ENCODE measurements at regions not wholly inside any gene's neighbourhood (a gene's known extent, or its start where the extent isn't known, plus 50 kb on each side); places are given as distances from the start of the nearest gene placed in this dataset.

DNA sequence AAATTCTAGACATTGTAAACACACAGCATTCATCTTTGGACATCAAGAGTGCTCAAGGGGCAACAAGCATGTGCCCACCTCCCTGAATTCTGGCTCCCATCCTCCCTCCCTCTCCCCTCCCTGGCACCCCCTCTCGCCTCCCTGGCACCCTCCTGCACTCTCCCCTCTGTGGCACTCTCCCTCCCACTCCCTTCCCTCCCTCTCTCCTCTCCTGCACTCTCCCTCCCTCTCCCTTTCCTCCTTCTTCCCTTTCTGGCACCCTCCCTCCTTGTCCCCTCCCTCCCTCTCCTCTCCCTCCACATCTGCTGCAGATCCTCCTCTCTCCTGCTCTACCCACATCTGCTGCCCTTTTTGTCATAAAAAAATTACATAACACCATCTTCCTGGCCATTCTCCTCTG, 113.0 kb upstream of the SLC22A23 start:
- in situ Hi-C loops (cut with MboI): no loop called here
- H3K79me2 ChIP-seq (ENCODE audit: control insufficient read depth, insufficient read depth, low read length): no peaks in the 10 kb centered on the region
- H3K9me3 ChIP-seq (replicated peaks; ENCODE audit: control insufficient read depth, insufficient read depth, low read length): no peaks in the 10 kb centered on the region
- H4K20me1 ChIP-seq (ENCODE audit: control insufficient read depth, insufficient read depth): no peaks in the 10 kb centered on the region
- H3K27ac ChIP-seq (ENCODE audit: control insufficient read depth, insufficient read depth): no peak overlapping the region
- FAIRE-seq (no peak), DNase-seq (ENCODE audit: low read depth, low spot score) (no peak), ATAC-seq (no peak)
- no peak overlapping the region for H3K9ac ChIP-seq (ENCODE audit: control insufficient read depth, insufficient read depth, low read length)
- intact Hi-C loops (cut with micrococcal nuclease; ENCODE audit: unreplicated experiment): no loop called here
- H3K4me1 ChIP-seq (ENCODE audit: control insufficient read depth, insufficient read depth, low read length): no peaks in the 10 kb centered on the region
- no TSS peak for BruUV-seq (replicated peaks)
- H3K4me3 ChIP-seq: no peak overlapping the region
- ChIA-PET RAD21 (ENCODE audit: unreplicated experiment) (no interaction called here), CTCF (no interaction called here), POLR2A (no interaction called here), SMC1A (ENCODE audit: uncharacterized antibody, unreplicated experiment) (no interaction called here)
- H2AFZ ChIP-seq (ENCODE audit: control insufficient read depth, low read depth, low read length): no peak overlapping the region
- no CpG with 5 or more reads among the region's 1 CpG for WGBS (ENCODE audit: insufficient coverage, insufficient replicate concordance, low lambda C conversion rate, missing lambda C conversion rate)
- H3K36me3 ChIP-seq (ENCODE audit: control insufficient read depth in 2 of 2, insufficient read depth in 2 of 2, low read length in 1 of 2): no peaks in the 10 kb centered on the region
- H3K27me3 ChIP-seq (replicated peaks in 1 of 2; ENCODE audit: control insufficient read depth in 2 of 2, insufficient read depth in 2 of 2, low read length in 1 of 2): peaks cover 0 to 6% of the 10 kb centered on the region in 2 experiments
- H3K4me2 ChIP-seq (ENCODE audit: control insufficient read depth, insufficient read depth): no peak overlapping the region
- TF ChIP-seq RFX5 (IDR thresholded peaks at IDR 0.05; ENCODE audit: low read depth, low read length) (no peak), CREB1 (IDR thresholded peaks at IDR 0.05; ENCODE audit: low read depth) (no peak), NFXL1 (IDR thresholded peaks at IDR 0.05; ENCODE audit: borderline replicate concordance) (no peak), POLR2AphosphoS2 (IDR thresholded peaks at IDR 0.05; ENCODE audit: low read depth, low read length) (no peak), ESRRA (IDR thresholded peaks at IDR 0.05; ENCODE audit: low read length) (no peak), POLR2AphosphoS5 (IDR thresholded peaks at IDR 0.05; ENCODE audit: low read length) (no peak), NBN (IDR thresholded peaks at IDR 0.05) (no peak), ZNF207 (IDR thresholded peaks at IDR 0.05; ENCODE audit: borderline replicate concordance) (no peak), RELA (IDR thresholded peaks at IDR 0.05; ENCODE audit: borderline replicate concordance, partially characterized antibody) (no peak), SPI1 (IDR thresholded peaks at IDR 0.05; ENCODE audit: borderline replicate concordance, insufficient read depth, low read depth, low read length) (no peak), EP300 (IDR thresholded peaks at IDR 0.05; ENCODE audit: borderline replicate concordance in 1 of 2, control insufficient read depth in 1 of 2, low read depth in 2 of 2, low read length in 2 of 2) (no peak), NRF1 (conservative IDR thresholded peaks at IDR 0.05; ENCODE audit: low read depth, low read length) (no peak), TCF3 (IDR thresholded peaks at IDR 0.05; ENCODE audit: borderline replicate concordance, insufficient read depth, low read depth, low read length) (no peak)
- TF ChIP-seq, protein P1, sequence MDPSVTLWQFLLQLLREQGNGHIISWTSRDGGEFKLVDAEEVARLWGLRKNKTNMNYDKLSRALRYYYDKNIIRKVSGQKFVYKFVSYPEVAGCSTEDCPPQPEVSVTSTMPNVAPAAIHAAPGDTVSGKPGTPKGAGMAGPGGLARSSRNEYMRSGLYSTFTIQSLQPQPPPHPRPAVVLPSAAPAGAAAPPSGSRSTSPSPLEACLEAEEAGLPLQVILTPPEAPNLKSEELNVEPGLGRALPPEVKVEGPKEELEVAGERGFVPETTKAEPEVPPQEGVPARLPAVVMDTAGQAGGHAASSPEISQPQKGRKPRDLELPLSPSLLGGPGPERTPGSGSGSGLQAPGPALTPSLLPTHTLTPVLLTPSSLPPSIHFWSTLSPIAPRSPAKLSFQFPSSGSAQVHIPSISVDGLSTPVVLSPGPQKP (IDR thresholded peaks at IDR 0.05; ENCODE audit: low read depth, low read length): no peak
- TF ChIP-seq, protein P2, sequence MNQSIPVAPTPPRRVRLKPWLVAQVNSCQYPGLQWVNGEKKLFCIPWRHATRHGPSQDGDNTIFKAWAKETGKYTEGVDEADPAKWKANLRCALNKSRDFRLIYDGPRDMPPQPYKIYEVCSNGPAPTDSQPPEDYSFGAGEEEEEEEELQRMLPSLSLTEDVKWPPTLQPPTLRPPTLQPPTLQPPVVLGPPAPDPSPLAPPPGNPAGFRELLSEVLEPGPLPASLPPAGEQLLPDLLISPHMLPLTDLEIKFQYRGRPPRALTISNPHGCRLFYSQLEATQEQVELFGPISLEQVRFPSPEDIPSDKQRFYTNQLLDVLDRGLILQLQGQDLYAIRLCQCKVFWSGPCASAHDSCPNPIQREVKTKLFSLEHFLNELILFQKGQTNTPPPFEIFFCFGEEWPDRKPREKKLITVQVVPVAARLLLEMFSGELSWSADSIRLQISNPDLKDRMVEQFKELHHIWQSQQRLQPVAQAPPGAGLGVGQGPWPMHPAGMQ (IDR thresholded peaks at IDR 0.05; ENCODE audit: borderline replicate concordance): no peak
- TF ChIP-seq, protein P3, sequence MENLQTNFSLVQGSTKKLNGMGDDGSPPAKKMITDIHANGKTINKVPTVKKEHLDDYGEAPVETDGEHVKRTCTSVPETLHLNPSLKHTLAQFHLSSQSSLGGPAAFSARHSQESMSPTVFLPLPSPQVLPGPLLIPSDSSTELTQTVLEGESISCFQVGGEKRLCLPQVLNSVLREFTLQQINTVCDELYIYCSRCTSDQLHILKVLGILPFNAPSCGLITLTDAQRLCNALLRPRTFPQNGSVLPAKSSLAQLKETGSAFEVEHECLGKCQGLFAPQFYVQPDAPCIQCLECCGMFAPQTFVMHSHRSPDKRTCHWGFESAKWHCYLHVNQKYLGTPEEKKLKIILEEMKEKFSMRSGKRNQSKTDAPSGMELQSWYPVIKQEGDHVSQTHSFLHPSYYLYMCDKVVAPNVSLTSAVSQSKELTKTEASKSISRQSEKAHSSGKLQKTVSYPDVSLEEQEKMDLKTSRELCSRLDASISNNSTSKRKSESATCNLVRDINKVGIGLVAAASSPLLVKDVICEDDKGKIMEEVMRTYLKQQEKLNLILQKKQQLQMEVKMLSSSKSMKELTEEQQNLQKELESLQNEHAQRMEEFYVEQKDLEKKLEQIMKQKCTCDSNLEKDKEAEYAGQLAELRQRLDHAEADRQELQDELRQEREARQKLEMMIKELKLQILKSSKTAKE (IDR thresholded peaks at IDR 0.05; ENCODE audit: low read depth, poor library complexity, severe bottlenecking): no peak
- TF ChIP-seq, protein P4, sequence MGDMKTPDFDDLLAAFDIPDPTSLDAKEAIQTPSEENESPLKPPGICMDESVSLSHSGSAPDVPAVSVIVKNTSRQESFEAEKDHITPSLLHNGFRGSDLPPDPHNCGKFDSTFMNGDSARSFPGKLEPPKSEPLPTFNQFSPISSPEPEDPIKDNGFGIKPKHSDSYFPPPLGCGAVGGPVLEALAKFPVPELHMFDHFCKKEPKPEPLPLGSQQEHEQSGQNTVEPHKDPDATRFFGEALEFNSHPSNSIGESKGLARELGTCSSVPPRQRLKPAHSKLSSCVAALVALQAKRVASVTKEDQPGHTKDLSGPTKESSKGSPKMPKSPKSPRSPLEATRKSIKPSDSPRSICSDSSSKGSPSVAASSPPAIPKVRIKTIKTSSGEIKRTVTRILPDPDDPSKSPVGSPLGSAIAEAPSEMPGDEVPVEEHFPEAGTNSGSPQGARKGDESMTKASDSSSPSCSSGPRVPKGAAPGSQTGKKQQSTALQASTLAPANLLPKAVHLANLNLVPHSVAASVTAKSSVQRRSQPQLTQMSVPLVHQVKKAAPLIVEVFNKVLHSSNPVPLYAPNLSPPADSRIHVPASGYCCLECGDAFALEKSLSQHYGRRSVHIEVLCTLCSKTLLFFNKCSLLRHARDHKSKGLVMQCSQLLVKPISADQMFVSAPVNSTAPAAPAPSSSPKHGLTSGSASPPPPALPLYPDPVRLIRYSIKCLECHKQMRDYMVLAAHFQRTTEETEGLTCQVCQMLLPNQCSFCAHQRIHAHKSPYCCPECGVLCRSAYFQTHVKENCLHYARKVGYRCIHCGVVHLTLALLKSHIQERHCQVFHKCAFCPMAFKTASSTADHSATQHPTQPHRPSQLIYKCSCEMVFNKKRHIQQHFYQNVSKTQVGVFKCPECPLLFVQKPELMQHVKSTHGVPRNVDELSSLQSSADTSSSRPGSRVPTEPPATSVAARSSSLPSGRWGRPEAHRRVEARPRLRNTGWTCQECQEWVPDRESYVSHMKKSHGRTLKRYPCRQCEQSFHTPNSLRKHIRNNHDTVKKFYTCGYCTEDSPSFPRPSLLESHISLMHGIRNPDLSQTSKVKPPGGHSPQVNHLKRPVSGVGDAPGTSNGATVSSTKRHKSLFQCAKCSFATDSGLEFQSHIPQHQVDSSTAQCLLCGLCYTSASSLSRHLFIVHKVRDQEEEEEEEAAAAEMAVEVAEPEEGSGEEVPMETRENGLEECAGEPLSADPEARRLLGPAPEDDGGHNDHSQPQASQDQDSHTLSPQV (IDR thresholded peaks at IDR 0.05): no peak

Measured in GM12878 (cell line).